ENCODE measurements at regions not wholly inside any gene's neighbourhood (a gene's known extent, or its start where the extent isn't known, plus 50 kb on each side); places are given as distances from the start of the nearest gene placed in this dataset.
"Not testable (repeated sequence)": the region's sequence is repeated elsewhere in the genome, so short reads cannot be mapped to it uniquely, and the experiment has no call there.

GRCh38 chr12:124378926-124379325, 84.0 kb downstream of the RFLNA start:
- no peak for TF ChIP-seq ZNF274 (IDR thresholded peaks at IDR 0.05; ENCODE audit: low read depth, low read length)
- H3K4me3 ChIP-seq (ENCODE audit: low read length): no peak overlapping the region

GRCh38 chr12:124377981-124378509, 83.2 kb downstream of the RFLNA start:
- TF ChIP-seq ZNF274 (IDR thresholded peaks at IDR 0.05; ENCODE audit: low read depth, low read length): no peak
- H3K4me3 ChIP-seq (ENCODE audit: low read length): no peak overlapping the region

- no peak overlapping the region for H3K4me3 ChIP-seq (ENCODE audit: low read length)
- TF ChIP-seq ZNF274 (IDR thresholded peaks at IDR 0.05; ENCODE audit: low read depth, low read length): no peak
Measured at GRCh38 chr12:124376435-124376834, 81.5 kb downstream of the RFLNA start.

- H3K4me3 ChIP-seq (ENCODE audit: low read length): no peak overlapping the region
- TF ChIP-seq ZNF274 (IDR thresholded peaks at IDR 0.05; ENCODE audit: low read depth, low read length): no peak
Measured at GRCh38 chr12:124375789-124376175, 80.9 kb downstream of the RFLNA start.

GRCh38 chr12:124375141-124375788, 80.4 kb downstream of the RFLNA start:
- no peak for TF ChIP-seq ZNF274 (IDR thresholded peaks at IDR 0.05; ENCODE audit: low read depth, low read length)

GRCh38 chr12:124374567-124374966, 79.7 kb downstream of the RFLNA start:
- no peak for TF ChIP-seq ZNF274 (IDR thresholded peaks at IDR 0.05; ENCODE audit: low read depth, low read length)
- H3K4me3 ChIP-seq (ENCODE audit: low read length): no peak overlapping the region

More at GRCh38 chr12:124375141-124375788, 80.4 kb downstream of the RFLNA start:
- no peak overlapping the region for H3K4me3 ChIP-seq (ENCODE audit: low read length)

- TF ChIP-seq ZNF274 (IDR thresholded peaks at IDR 0.05; ENCODE audit: low read depth, low read length): no peak
- H3K4me3 ChIP-seq (ENCODE audit: low read length): no peak overlapping the region
Measured at GRCh38 chr12:124374147-124374546, 79.3 kb downstream of the RFLNA start.

- not testable (repeated sequence) for H3K4me3 ChIP-seq (ENCODE audit: low read length)
Measured at GRCh38 chr12:124373701-124374100, 78.8 kb downstream of the RFLNA start.

GRCh38 chr12:124372831-124373230, 77.9 kb downstream of the RFLNA start:
- H3K4me3 ChIP-seq (ENCODE audit: low read length): no peak overlapping the region
- TF ChIP-seq ZNF274 (IDR thresholded peaks at IDR 0.05; ENCODE audit: low read depth, low read length): no peak

- H3K4me3 ChIP-seq (ENCODE audit: low read length): no peak overlapping the region
- no peak for TF ChIP-seq ZNF274 (IDR thresholded peaks at IDR 0.05; ENCODE audit: low read depth, low read length)
Measured at GRCh38 chr12:124371970-124372555, 77.2 kb downstream of the RFLNA start.

GRCh38 chr12:124371366-124371765, 76.5 kb downstream of the RFLNA start:
- no peak overlapping the region for H3K4me3 ChIP-seq (ENCODE audit: low read length)
- no peak for TF ChIP-seq ZNF274 (IDR thresholded peaks at IDR 0.05; ENCODE audit: low read depth, low read length)

GRCh38 chr12:124370851-124371250, 76.0 kb downstream of the RFLNA start:
- no peak for TF ChIP-seq ZNF274 (IDR thresholded peaks at IDR 0.05; ENCODE audit: low read depth, low read length)
- H3K4me3 ChIP-seq (ENCODE audit: low read length): no peak overlapping the region

- H3K4me3 ChIP-seq (ENCODE audit: low read length): no peak overlapping the region
- TF ChIP-seq ZNF274 (IDR thresholded peaks at IDR 0.05; ENCODE audit: low read depth, low read length): no peak
Measured at GRCh38 chr12:124370384-124370783, 75.5 kb downstream of the RFLNA start.

GRCh38 chr12:124369827-124370378, 75.0 kb downstream of the RFLNA start:
- TF ChIP-seq ZNF274 (IDR thresholded peaks at IDR 0.05; ENCODE audit: low read depth, low read length): no peak
- H3K4me3 ChIP-seq (ENCODE audit: low read length): no peak overlapping the region

All from GM08714 (cell line).